GM12878 (cell line): ENCODE measurements at regions not wholly inside any gene's neighbourhood (a gene's known extent, or its start where the extent isn't known, plus 50 kb on each side); places are given as distances from the start of the nearest gene placed in this dataset.

ENCODE experiments used
- ATAC-seq: fragments of 200-7000 bp; cut with Tn5 transposase; 3 replicates; pipeline ENCODE4 v1.9.1; 2020; ENCODE audit warnings: mild to moderate bottlenecking, moderate library complexity
- BruUV-seq: library from RNA; stranded (reverse); fragments of 400-500 nt; replicated peaks from 2 replicates; lab custom pipeline; 2021; lab: Mats Ljungman, UMichigan
- CTCF ChIA-PET: fragments of 300-600 bp; sonication (Branson Sonifier 250); formaldehyde crosslinking; extraction: SDS; loops from one replicate; lab custom pipeline; 2021; ENCODE audit warnings: inconsistent platforms; lab: Yijun Ruan, JAX
- POLR2A ChIA-PET: fragments of 350-600 bp; formaldehyde crosslinking; extraction: SDS; loops from one replicate; lab custom pipeline; 2021; ENCODE audit warnings: inconsistent platforms; lab: Charles Lee
- RAD21 ChIA-PET: fragments of 300-600 bp; sonication (Branson Sonifier 250); formaldehyde crosslinking; loops from one replicate; lab custom pipeline; 2023; ENCODE audit warnings: antibody characterized with exemption; ENCODE audit not compliant: unreplicated experiment; lab: Charles Lee
- SMC1A ChIA-PET: fragments of 300-600 bp; sonication (Branson Sonifier 250); formaldehyde crosslinking; loops from one replicate; lab custom pipeline; 2023; ENCODE audit not compliant: unreplicated experiment, uncharacterized antibody; lab: Charles Lee
- DNase-seq: peaks from one replicate; pipeline ENCODE4 v3.0.0-alpha.2; 2011; ENCODE audit warnings: low read depth, low spot score
- FAIRE-seq: peaks from 3 replicates; lab custom pipeline; 2011; peaks lifted over from hg19 to GRCh38; lab: Jason Lieb, UNC
- H2AFZ ChIP-seq: 2 replicates; pipeline ENCODE4 v1.6.0; 2011; ENCODE audit warnings: low read depth, low read length, control low read depth; ENCODE audit not compliant: control insufficient read depth
- H3K27ac ChIP-seq: 2 replicates; pipeline ENCODE4 v1.5.1; 2011; ENCODE audit warnings: control low read depth; ENCODE audit not compliant: control insufficient read depth, insufficient read depth
- H3K27me3 ChIP-seq, 2 experiments: replicated peaks in 1 of 2; 2 replicates each; pipeline versions ENCODE4 v1.6.0 to v1.6.1; 2011; ENCODE audit warnings: low read length in 1 of 2; ENCODE audit not compliant: control insufficient read depth in 2 of 2, insufficient read depth in 2 of 2
- H3K36me3 ChIP-seq, 2 experiments: 2 replicates each; pipeline ENCODE4 v1.5.1; 2011; ENCODE audit warnings: low read length in 1 of 2; ENCODE audit not compliant: control insufficient read depth in 2 of 2, insufficient read depth in 2 of 2
- H3K4me1 ChIP-seq: 2 replicates; pipeline ENCODE4 v1.6.1; 2011; ENCODE audit warnings: mild to moderate bottlenecking, low read length, moderate library complexity, mixed read lengths; ENCODE audit not compliant: control insufficient read depth, insufficient read depth
- H3K4me2 ChIP-seq: 2 replicates; pipeline ENCODE4 v1.6.0; 2011; ENCODE audit warnings: control low read depth; ENCODE audit not compliant: control insufficient read depth, insufficient read depth
- H3K4me3 ChIP-seq: fragments of 200-600 bp; sonication (generic); 2 replicates; pipeline ENCODE4 v1.5.1; 2016
- H3K79me2 ChIP-seq: 2 replicates; pipeline ENCODE4 v1.6.0; 2011; ENCODE audit warnings: low read length; ENCODE audit not compliant: control insufficient read depth, insufficient read depth
- H3K9ac ChIP-seq: 2 replicates; pipeline ENCODE4 v1.8.0; 2011; ENCODE audit warnings: low read length, control low read depth, mixed read lengths; ENCODE audit not compliant: control insufficient read depth, insufficient read depth
- H3K9me3 ChIP-seq: replicated peaks from 3 replicates; pipeline ENCODE4 v1.5.1; 2011; ENCODE audit warnings: mild to moderate bottlenecking, low read length; ENCODE audit not compliant: control insufficient read depth, insufficient read depth
- H4K20me1 ChIP-seq: 2 replicates; pipeline ENCODE4 v1.6.0; 2011; ENCODE audit not compliant: control insufficient read depth, insufficient read depth
- CBFB ChIP-seq: IDR thresholded peaks from 2 replicates; pipeline ENCODE4 v1.6.1; 2016; ENCODE audit warnings: antibody characterized with exemption, low read depth
- CHD1 ChIP-seq: IDR thresholded peaks from 2 replicates; pipeline ENCODE4 v1.6.1; 2012; ENCODE audit warnings: low read depth, low read length, improper control_type of control experiment
- FOXK2 ChIP-seq: fragments of 450-650 bp; IDR thresholded peaks from 2 replicates; pipeline ENCODE4 v1.6.1; 2017; ENCODE audit warnings: mild to moderate bottlenecking, moderate library complexity
- IKZF1 ChIP-seq: fragments of 450-650 bp; conservative IDR thresholded peaks from 2 replicates; pipeline ENCODE4 v1.6.1; 2017; ENCODE audit warnings: antibody characterized with exemption, mild to moderate bottlenecking
- NFIC ChIP-seq: IDR thresholded peaks from 2 replicates; pipeline ENCODE4 v1.6.1; 2012; ENCODE audit warnings: low read depth, mild to moderate bottlenecking, inconsistent platforms, low read length, moderate library complexity
- PKNOX1 ChIP-seq: fragments of 450-650 bp; IDR thresholded peaks from 2 replicates; pipeline ENCODE4 v1.6.1; 2016; ENCODE audit warnings: mild to moderate bottlenecking
- POU2F2 ChIP-seq: IDR thresholded peaks from 3 replicates; pipeline ENCODE4 v1.6.1; 2011; ENCODE audit warnings: low read depth, mild to moderate bottlenecking, low read length, borderline replicate concordance
- REST ChIP-seq: IDR thresholded peaks from 2 replicates; pipeline ENCODE4 v1.6.1; 2012; ENCODE audit warnings: mild to moderate bottlenecking, low read depth, low read length
- WGBS: methylation state at CpG from one replicate; pipeline ENCODE4 v1.1.6; 2016; ENCODE audit warnings: low lambda C conversion rate; ENCODE audit not compliant: insufficient replicate concordance, insufficient coverage; ENCODE audit errors: missing lambda C conversion rate; 5-methylcytosine and 5-hydroxymethylcytosine counted together
- in situ Hi-C: fragments of 300-500 bp; cut with MboI; formaldehyde crosslinking; loops from 9 replicates; pipeline ENCODE4 v1.14.3; 2018; ENCODE audit warnings: mixed read lengths
- intact Hi-C: fragments of 100-400 bp; cut with micrococcal nuclease; formaldehyde crosslinking; loops from one replicate; pipeline ENCODE4 v1.14.2; 2022; ENCODE audit not compliant: unreplicated experiment

GRCh38 chr16:5231246-5231759 lies 133.7 kb upstream of the EEF2KMT start (continued):
- TF ChIP-seq PKNOX1 (no peak), IKZF1 (no peak), FOXK2 (no peak), CBFB (no peak), POU2F2 (no peak), CHD1 (no peak)

- FAIRE-seq: no peak
Measured at GRCh38 chr16:5228369-5228768, 130.8 kb upstream of the EEF2KMT start.

More at GRCh38 chr16:5228369-5228768, 130.8 kb upstream of the EEF2KMT start:
- no peak overlapping the region for H3K4me2 ChIP-seq
- ChIA-PET POLR2A (no interaction called here), RAD21 (no interaction called here), CTCF (no interaction called here), SMC1A (no interaction called here)
- no peaks in the 10 kb centered on the region for H3K4me1 ChIP-seq
- in situ Hi-C loops: no loop called here
- H3K4me3 ChIP-seq: no peak overlapping the region
- no peak for ATAC-seq
- TF ChIP-seq REST (peak; percentile 68; the same call in 1 of the 2 replicates), NFIC (no peak)
- no peak for DNase-seq
- H3K27me3 ChIP-seq: no peaks in the 10 kb centered on the region
- H3K9ac ChIP-seq: no peak overlapping the region
- no peaks in the 10 kb centered on the region for H3K36me3 ChIP-seq
- H4K20me1 ChIP-seq: no peaks in the 10 kb centered on the region
- 0% methylated on average over 2 of the region's 3 CpGs for WGBS
- H3K79me2 ChIP-seq: no peaks in the 10 kb centered on the region
- BruUV-seq: no TSS peak
- no peak overlapping the region for H2AFZ ChIP-seq
- intact Hi-C loops: no loop called here
- H3K27ac ChIP-seq: no peak overlapping the region
- no peaks in the 10 kb centered on the region for H3K9me3 ChIP-seq
